Suppressor macrophage (primary cell): ENCODE measurements at regions not wholly inside any gene's neighbourhood (a gene's known extent, or its start where the extent isn't known, plus 50 kb on each side); places are given as distances from the start of the nearest gene placed in this dataset.
"Not testable (repeated sequence)": the region's sequence is repeated elsewhere in the genome, so short reads cannot be mapped to it uniquely, and the experiment has no call there.

Experiments used
- DNase-seq, 4 experiments: peaks; one replicate each; pipeline ENCODE4 v3.0.0-alpha.2; 2020 to 2022

GRCh38 chr4:179331362-179331761 is 1889.1 kb upstream of the AGA start:
- DNase-seq = no peak

GRCh38 chr4:179344861-179345260 is 1902.6 kb upstream of the AGA start:
- no peak for DNase-seq

GRCh38 chr4:179352221-179352620 is 1910.0 kb upstream of the AGA start:
- DNase-seq = no peak

GRCh38 chr4:179353786-179354185 is 1911.5 kb upstream of the AGA start:
- no peak for DNase-seq

- DNase-seq = no peak
These were observed 1919.8 kb upstream of the AGA start for GRCh38 chr4:179361978-179362486.

- not testable (repeated sequence) for DNase-seq
These were observed 1923.7 kb upstream of the AGA start for GRCh38 chr4:179365932-179366331.

GRCh38 chr4:179372242-179372641 is 1930.0 kb upstream of the AGA start:
- no peak for DNase-seq

- DNase-seq = no peak
These were observed 1930.5 kb upstream of the AGA start for GRCh38 chr4:179372746-179373145.

- DNase-seq = not testable (repeated sequence)
These were observed 1936.6 kb upstream of the AGA start for GRCh38 chr4:179378847-179379246.

- no peak for DNase-seq
These were observed 1950.5 kb upstream of the AGA start for GRCh38 chr4:179392787-179393186.

- DNase-seq = peak; percentile 4 to 52 (median 30)
These were observed 1956.2 kb upstream of the AGA start for GRCh38 chr4:179398414-179398813.

- no peak for DNase-seq
These were observed 1957.0 kb upstream of the AGA start for GRCh38 chr4:179399054-179399782.

GRCh38 chr4:179415037-179415846 is 1973.0 kb upstream of the AGA start:
- no peak for DNase-seq

GRCh38 chr4:179415847-179416223 is 1973.6 kb upstream of the AGA start:
- no peak for DNase-seq

- no peak for DNase-seq
These were observed 1975.1 kb upstream of the AGA start for GRCh38 chr4:179417357-179417756.

- DNase-seq = no peak
These were observed 1995.7 kb upstream of the AGA start for GRCh38 chr4:179437962-179438361.

GRCh38 chr4:179441596-179441995 is 1999.4 kb upstream of the AGA start:
- no peak for DNase-seq

GRCh38 chr4:179447308-179447707 is 2005.1 kb upstream of the AGA start:
- no peak for DNase-seq

GRCh38 chr4:179465131-179465797 is 2023.0 kb upstream of the AGA start:
- DNase-seq = no peak

- DNase-seq = no peak
These were observed 2025.6 kb upstream of the AGA start for GRCh38 chr4:179467878-179468277.

- no peak for DNase-seq
These were observed 2029.9 kb upstream of the AGA start for GRCh38 chr4:179472164-179472563.

- no peak for DNase-seq
These were observed 2036.4 kb upstream of the AGA start for GRCh38 chr4:179478608-179479007.

- no peak for DNase-seq
These were observed 2043.5 kb upstream of the AGA start for GRCh38 chr4:179485781-179486180.
